ENCODE measurements at regions not wholly inside any gene's neighbourhood (a gene's known extent, or its start where the extent isn't known, plus 50 kb on each side); places are given as distances from the start of the nearest gene placed in this dataset.
A peak's percentile ranks its signal among the peaks of the same experiment; 100 is the strongest.

GRCh38 chr14:82345184-82345583 is 811.5 kb upstream of the SEL1L start:
- TF ChIP-seq CTCF (IDR thresholded peaks at IDR 0.05; ENCODE audit: insufficient read depth, missing control alignments), result no peak
- DNase-seq (ENCODE audit: insufficient read length, low spot score) (no peak), FAIRE-seq (no peak)

GRCh38 chr14:82354126-82354525 is 820.5 kb upstream of the SEL1L start:
- no peak for TF ChIP-seq CTCF (IDR thresholded peaks at IDR 0.05; ENCODE audit: insufficient read depth, missing control alignments)
- FAIRE-seq (no peak), DNase-seq (ENCODE audit: insufficient read length, low spot score) (no peak)

- DNase-seq (ENCODE audit: insufficient read length, low spot score) (no peak), FAIRE-seq (no peak)
- no peak for TF ChIP-seq CTCF (IDR thresholded peaks at IDR 0.05; ENCODE audit: insufficient read depth, missing control alignments)
Observed at GRCh38 chr14:82359201-82359600, 825.5 kb upstream of the SEL1L start.

GRCh38 chr14:82362452-82362851 is 828.8 kb upstream of the SEL1L start:
- FAIRE-seq (no peak), DNase-seq (ENCODE audit: insufficient read length, low spot score) (no peak)
- TF ChIP-seq CTCF (IDR thresholded peaks at IDR 0.05; ENCODE audit: insufficient read depth, missing control alignments), result no peak

GRCh38 chr14:82365471-82365870 is 831.8 kb upstream of the SEL1L start:
- DNase-seq (ENCODE audit: insufficient read length, low spot score) (no peak), FAIRE-seq (no peak)
- TF ChIP-seq CTCF (IDR thresholded peaks at IDR 0.05; ENCODE audit: insufficient read depth, missing control alignments), result no peak

- DNase-seq (ENCODE audit: insufficient read length, low spot score), result no peak
- peak; percentile 40 for TF ChIP-seq CTCF (IDR thresholded peaks at IDR 0.05; ENCODE audit: insufficient read depth, missing control alignments)
- FAIRE-seq, result no peak
Observed at GRCh38 chr14:82366803-82367202, 833.1 kb upstream of the SEL1L start.

GRCh38 chr14:82379291-82379690 is 845.6 kb upstream of the SEL1L start:
- no peak for TF ChIP-seq CTCF (IDR thresholded peaks at IDR 0.05; ENCODE audit: insufficient read depth, missing control alignments)
- no peak for DNase-seq (ENCODE audit: insufficient read length, low spot score)
- FAIRE-seq, result peak; percentile 80
